K562 (cell line): ENCODE measurements at regions not wholly inside any gene's neighbourhood (a gene's known extent, or its start where the extent isn't known, plus 50 kb on each side); places are given as distances from the start of the nearest gene placed in this dataset.

Source experiments
- EP300 ChIP-seq: IDR thresholded peaks from 2 replicates; pipeline ENCODE4 v1.6.1; 2012; ENCODE audit warnings: low read length, improper control_type of control experiment
- FOXK1 ChIP-seq: sonication (generic); formaldehyde crosslinking; IDR thresholded peaks from 2 replicates; pipeline ENCODE4 v1.8.0; 2022; ENCODE audit warnings: missing genetic modification reagents, mild to moderate bottlenecking, borderline replicate concordance
- HEY1 ChIP-seq: fragments of 250-450 bp; sonication (Bioruptor Pico); IDR thresholded peaks from 2 replicates; pipeline ENCODE4 v1.5.0; 2020; ENCODE audit warnings: mild to moderate bottlenecking, moderate library complexity, borderline replicate concordance
- POLR2A ChIP-seq: fragments of 450-650 bp; conservative IDR thresholded peaks from 2 replicates; pipeline ENCODE4 v1.6.1; 2016
- SIN3B ChIP-seq: fragments of 450-650 bp; IDR thresholded peaks from 2 replicates; pipeline ENCODE4 v1.6.1; 2017; ENCODE audit warnings: low read depth, mild to moderate bottlenecking, moderate library complexity
- ZNF121 ChIP-seq: sonication (generic); formaldehyde crosslinking; conservative IDR thresholded peaks from 2 replicates; pipeline ENCODE4 v1.8.0; 2022; ENCODE audit warnings: missing genetic modification reagents
- ZNF57 ChIP-seq: fragments of 450-650 bp; formaldehyde crosslinking; IDR thresholded peaks from 2 replicates; pipeline ENCODE4 v1.4.0; 2020; ENCODE audit warnings: mild to moderate bottlenecking, moderate library complexity
- TF ChIP-seq, protein P1 (sequence below), 3 experiments: IDR thresholded peaks in 2 of 3; conservative IDR thresholded peaks in 1 of 3; 2 replicates each; pipeline ENCODE4 v1.5.1; 2011 to 2012; ENCODE audit warnings: low read length in 3 of 3, mild to moderate bottlenecking in 3 of 3, control low read depth in 2 of 3, improper control_type of control experiment in 1 of 3, inconsistent platforms in 1 of 3, low read depth in 1 of 3, mixed read lengths in 1 of 3, moderate library complexity in 1 of 3; ENCODE audit not compliant: insufficient read depth in 2 of 3
- TF ChIP-seq, protein P2 (sequence below): IDR thresholded peaks from 2 replicates; pipeline ENCODE4 v1.6.1; 2012; ENCODE audit warnings: low read depth, low read length, improper control_type of control experiment, borderline replicate concordance

DNA sequence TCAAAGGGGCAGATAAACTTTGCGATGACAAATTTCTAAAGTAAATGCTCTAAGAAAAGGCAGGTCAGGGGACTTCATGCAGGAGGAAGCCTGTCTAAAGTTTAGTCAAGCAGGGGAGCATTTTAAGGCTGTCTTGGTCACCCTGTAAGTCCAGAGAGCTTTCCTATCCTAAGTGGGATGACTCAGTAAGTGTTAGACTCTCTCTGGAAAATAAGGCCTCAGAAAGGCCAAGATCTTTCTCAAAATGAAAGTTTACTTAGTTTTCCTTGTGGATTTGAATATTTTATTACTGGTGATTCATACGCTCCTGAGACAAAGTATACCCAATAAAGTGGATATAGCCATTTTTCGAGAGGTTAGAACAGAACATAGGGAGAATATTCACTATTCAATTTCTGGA, 806.9 kb upstream of the CDH9 start:
- TF ChIP-seq, protein P1, sequence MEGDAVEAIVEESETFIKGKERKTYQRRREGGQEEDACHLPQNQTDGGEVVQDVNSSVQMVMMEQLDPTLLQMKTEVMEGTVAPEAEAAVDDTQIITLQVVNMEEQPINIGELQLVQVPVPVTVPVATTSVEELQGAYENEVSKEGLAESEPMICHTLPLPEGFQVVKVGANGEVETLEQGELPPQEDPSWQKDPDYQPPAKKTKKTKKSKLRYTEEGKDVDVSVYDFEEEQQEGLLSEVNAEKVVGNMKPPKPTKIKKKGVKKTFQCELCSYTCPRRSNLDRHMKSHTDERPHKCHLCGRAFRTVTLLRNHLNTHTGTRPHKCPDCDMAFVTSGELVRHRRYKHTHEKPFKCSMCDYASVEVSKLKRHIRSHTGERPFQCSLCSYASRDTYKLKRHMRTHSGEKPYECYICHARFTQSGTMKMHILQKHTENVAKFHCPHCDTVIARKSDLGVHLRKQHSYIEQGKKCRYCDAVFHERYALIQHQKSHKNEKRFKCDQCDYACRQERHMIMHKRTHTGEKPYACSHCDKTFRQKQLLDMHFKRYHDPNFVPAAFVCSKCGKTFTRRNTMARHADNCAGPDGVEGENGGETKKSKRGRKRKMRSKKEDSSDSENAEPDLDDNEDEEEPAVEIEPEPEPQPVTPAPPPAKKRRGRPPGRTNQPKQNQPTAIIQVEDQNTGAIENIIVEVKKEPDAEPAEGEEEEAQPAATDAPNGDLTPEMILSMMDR (IDR thresholded peaks at IDR 0.05 in 2 of 3, conservative IDR thresholded peaks at IDR 0.05 in 1 of 3; ENCODE audit: insufficient read depth in 2 of 3, low read depth in 1 of 3, low read length in 3 of 3), result no peak
- TF ChIP-seq POLR2A (no peak), ZNF57 (CRISPR knock-in tag) (no peak), SIN3B (no peak), FOXK1 (CRISPR knock-in tag) (no peak), ZNF121 (CRISPR knock-in tag) (no peak), EP300 (no peak), HEY1 (no peak)
- TF ChIP-seq, protein P2, sequence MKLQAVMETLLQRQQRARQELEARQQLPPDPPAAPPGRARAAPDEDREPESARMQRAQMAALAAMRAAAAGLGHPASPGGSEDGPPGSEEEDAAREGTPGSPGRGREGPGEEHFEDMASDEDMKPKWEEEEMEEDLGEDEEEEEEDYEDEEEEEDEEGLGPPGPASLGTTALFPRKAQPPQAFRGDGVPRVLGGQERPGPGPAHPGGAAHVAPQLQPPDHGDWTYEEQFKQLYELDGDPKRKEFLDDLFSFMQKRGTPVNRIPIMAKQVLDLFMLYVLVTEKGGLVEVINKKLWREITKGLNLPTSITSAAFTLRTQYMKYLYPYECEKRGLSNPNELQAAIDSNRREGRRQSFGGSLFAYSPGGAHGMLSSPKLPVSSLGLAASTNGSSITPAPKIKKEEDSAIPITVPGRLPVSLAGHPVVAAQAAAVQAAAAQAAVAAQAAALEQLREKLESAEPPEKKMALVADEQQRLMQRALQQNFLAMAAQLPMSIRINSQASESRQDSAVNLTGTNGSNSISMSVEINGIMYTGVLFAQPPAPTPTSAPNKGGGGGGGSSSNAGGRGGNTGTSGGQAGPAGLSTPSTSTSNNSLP, result no peak
